SU-DHL-6 (cell line): ENCODE measurements at regions not wholly inside any gene's neighbourhood (a gene's known extent, or its start where the extent isn't known, plus 50 kb on each side); places are given as distances from the start of the nearest gene placed in this dataset.

Experiments
- H2AFZ ChIP-seq: fragments of 200-600 bp; sonication (generic); 2 replicates; pipeline ENCODE4 v1.6.1; 2014; ENCODE audit warnings: low read depth, mild to moderate bottlenecking, moderate library complexity, mixed read lengths, antibody characterized with exemption, low read length; ENCODE audit not compliant: severe bottlenecking
- H3F3A ChIP-seq: fragments of 200-600 bp; shearing (Covaris generic); 2 replicates; pipeline ENCODE4 v1.6.0; 2016; ENCODE audit warnings: antibody characterized with exemption, mild to moderate bottlenecking; ENCODE audit not compliant: insufficient read depth
- H3K27ac ChIP-seq: fragments of 200-600 bp; sonication (generic); 2 replicates; pipeline ENCODE4 v1.5.1; 2016; ENCODE audit warnings: low read depth, mild to moderate bottlenecking, low read length, moderate library complexity, mixed read lengths
- H3K27me3 ChIP-seq: fragments of 200-600 bp; sonication (generic), shearing (Covaris generic); 2 replicates; pipeline ENCODE4 v1.6.0; 2014; ENCODE audit warnings: mild to moderate bottlenecking, low read length
- H3K36me3 ChIP-seq: fragments of 200-600 bp; sonication (generic); 2 replicates; pipeline ENCODE4 v1.6.1; 2014; ENCODE audit warnings: mild to moderate bottlenecking, low read length, mixed read lengths
- H3K4me2 ChIP-seq: fragments of 300-600, 200-600 bp; shearing (Covaris generic), sonication (generic); 2 replicates; pipeline ENCODE4 v1.6.0; 2014; ENCODE audit warnings: low read length, low read depth, mild to moderate bottlenecking; ENCODE audit not compliant: poor library complexity, severe bottlenecking
- H3K4me3 ChIP-seq: fragments of 200-600 bp; sonication (generic); 2 replicates; pipeline ENCODE4 v1.5.1; 2014; ENCODE audit warnings: antibody characterized with exemption, low read length, mild to moderate bottlenecking, mixed read lengths; ENCODE audit not compliant: insufficient read depth, poor library complexity, severe bottlenecking
- H3K79me2 ChIP-seq: fragments of 200-600 bp; sonication (generic); 2 replicates; pipeline ENCODE4 v1.6.1; 2014; ENCODE audit warnings: mild to moderate bottlenecking, low read length, moderate library complexity; ENCODE audit not compliant: insufficient read depth
- H3K9ac ChIP-seq: fragments of 200-600 bp; sonication (generic); 2 replicates; pipeline ENCODE4 v1.7.0; 2014; ENCODE audit warnings: mild to moderate bottlenecking, low read length
- H3K9me2 ChIP-seq: fragments of 200-600 bp; sonication (generic); replicated peaks from 2 replicates; pipeline ENCODE4 v1.6.1; 2014; ENCODE audit warnings: low read length; ENCODE audit not compliant: insufficient read depth
- H3K9me3 ChIP-seq: fragments of 200-600 bp; sonication (generic); 2 replicates; pipeline ENCODE4 v1.6.1; 2014; ENCODE audit warnings: low read length, mixed read lengths; ENCODE audit not compliant: insufficient read depth
- H4K20me1 ChIP-seq: fragments of 200-600 bp; sonication (generic); 2 replicates; pipeline ENCODE4 v1.6.1; 2014; ENCODE audit warnings: low read depth, mild to moderate bottlenecking, antibody characterized with exemption, low read length, moderate library complexity, mixed read lengths
- EZH2phosphoT487 ChIP-seq: fragments of 200-600 bp; sonication (generic), shearing (Covaris generic); conservative IDR thresholded peaks from 2 replicates; pipeline ENCODE4 v1.6.1; 2018; ENCODE audit warnings: mild to moderate bottlenecking, antibody characterized with exemption, low read length, moderate library complexity, mixed read lengths
- TF ChIP-seq, protein P1 (sequence below): fragments of 200-600 bp; sonication (generic); IDR thresholded peaks from one replicate; pipeline ENCODE4 v1.5.1; 2017; ENCODE audit warnings: antibody characterized with exemption, mild to moderate bottlenecking, low read length, moderate library complexity; ENCODE audit not compliant: insufficient read depth, poor library complexity, severe bottlenecking

DNA sequence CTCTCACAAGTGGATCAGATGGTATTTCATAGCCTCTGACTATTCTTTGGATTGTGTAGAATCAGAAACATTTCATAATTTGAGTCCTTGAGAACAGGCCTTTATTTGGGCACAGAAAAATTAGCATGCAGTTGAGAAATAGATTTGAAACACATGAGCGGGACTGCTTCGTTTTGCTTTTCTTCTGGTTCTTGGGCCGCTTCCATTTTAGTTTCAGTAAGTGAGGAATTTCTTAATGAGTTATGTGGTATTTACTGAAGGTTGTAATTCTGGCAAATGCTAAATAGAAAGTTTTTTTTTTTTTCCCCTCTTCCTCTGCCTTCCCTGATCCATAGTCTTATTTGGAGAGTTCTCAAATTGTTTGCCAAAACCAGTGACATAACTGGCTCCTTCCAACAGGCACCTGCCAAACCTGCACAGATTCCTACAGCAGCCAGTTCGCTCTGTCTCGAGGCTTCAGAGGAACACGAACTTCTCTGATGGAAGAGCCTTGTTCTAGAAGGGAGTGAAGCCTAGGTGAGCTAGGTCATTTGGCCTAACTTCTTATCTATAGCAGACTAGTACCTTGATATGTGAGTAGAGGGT lies 71.2 kb upstream of the SLC28A3 start:
- Histone ChIP-seq H3K4me3 (no peak overlapping the region), H3F3A (no peaks in the 10 kb centered on the region), H3K9me2 (no peaks in the 10 kb centered on the region), H4K20me1 (no peaks in the 10 kb centered on the region), H3K36me3 (no peaks in the 10 kb centered on the region), H3K27me3 (no peaks in the 10 kb centered on the region), H2AFZ (no peak overlapping the region), H3K4me2 (no peak overlapping the region), H3K9ac (no peak overlapping the region), H3K27ac (no peak overlapping the region), H3K79me2 (no peaks in the 10 kb centered on the region), H3K9me3 (no peaks in the 10 kb centered on the region)
- TF ChIP-seq, protein P1, sequence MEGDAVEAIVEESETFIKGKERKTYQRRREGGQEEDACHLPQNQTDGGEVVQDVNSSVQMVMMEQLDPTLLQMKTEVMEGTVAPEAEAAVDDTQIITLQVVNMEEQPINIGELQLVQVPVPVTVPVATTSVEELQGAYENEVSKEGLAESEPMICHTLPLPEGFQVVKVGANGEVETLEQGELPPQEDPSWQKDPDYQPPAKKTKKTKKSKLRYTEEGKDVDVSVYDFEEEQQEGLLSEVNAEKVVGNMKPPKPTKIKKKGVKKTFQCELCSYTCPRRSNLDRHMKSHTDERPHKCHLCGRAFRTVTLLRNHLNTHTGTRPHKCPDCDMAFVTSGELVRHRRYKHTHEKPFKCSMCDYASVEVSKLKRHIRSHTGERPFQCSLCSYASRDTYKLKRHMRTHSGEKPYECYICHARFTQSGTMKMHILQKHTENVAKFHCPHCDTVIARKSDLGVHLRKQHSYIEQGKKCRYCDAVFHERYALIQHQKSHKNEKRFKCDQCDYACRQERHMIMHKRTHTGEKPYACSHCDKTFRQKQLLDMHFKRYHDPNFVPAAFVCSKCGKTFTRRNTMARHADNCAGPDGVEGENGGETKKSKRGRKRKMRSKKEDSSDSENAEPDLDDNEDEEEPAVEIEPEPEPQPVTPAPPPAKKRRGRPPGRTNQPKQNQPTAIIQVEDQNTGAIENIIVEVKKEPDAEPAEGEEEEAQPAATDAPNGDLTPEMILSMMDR: no peak
- TF ChIP-seq EZH2phosphoT487: no peak

GRCh38 chr9:84412654-84413053 lies 72.1 kb upstream of the SLC28A3 start:
- H3F3A ChIP-seq: no peaks in the 10 kb centered on the region
- H3K9me2 ChIP-seq: no peaks in the 10 kb centered on the region
- no peaks in the 10 kb centered on the region for H3K79me2 ChIP-seq
- no peak overlapping the region for H3K4me2 ChIP-seq
- no peak overlapping the region for H3K4me3 ChIP-seq
- H3K9ac ChIP-seq: no peak overlapping the region
- H3K27ac ChIP-seq: no peak overlapping the region
- no peak overlapping the region for H2AFZ ChIP-seq
- no peaks in the 10 kb centered on the region for H3K9me3 ChIP-seq
- TF ChIP-seq EZH2phosphoT487: no peak
- TF ChIP-seq, protein P1: no peak
- no peaks in the 10 kb centered on the region for H3K36me3 ChIP-seq
- no peaks in the 10 kb centered on the region for H3K27me3 ChIP-seq
- H4K20me1 ChIP-seq: no peaks in the 10 kb centered on the region

GRCh38 chr9:84413301-84413700 lies 72.7 kb upstream of the SLC28A3 start:
- Histone ChIP-seq H3K27me3 (no peaks in the 10 kb centered on the region), H3K9ac (no peak overlapping the region), H3K27ac (no peak overlapping the region), H3K4me2 (no peak overlapping the region), H3K79me2 (no peaks in the 10 kb centered on the region), H3F3A (no peaks in the 10 kb centered on the region), H4K20me1 (no peaks in the 10 kb centered on the region), H3K9me3 (no peaks in the 10 kb centered on the region), H2AFZ (no peak overlapping the region), H3K9me2 (no peaks in the 10 kb centered on the region), H3K4me3 (no peak overlapping the region), H3K36me3 (no peaks in the 10 kb centered on the region)
- TF ChIP-seq EZH2phosphoT487: no peak
- TF ChIP-seq, protein P1: no peak
